ENCODE measurements at regions not wholly inside any gene's neighbourhood (a gene's known extent, or its start where the extent isn't known, plus 50 kb on each side); places are given as distances from the start of the nearest gene placed in this dataset.

- no peaks in the 10 kb centered on the region for H3K9me3 ChIP-seq
- no peak for TF ChIP-seq POLR2AphosphoS5 (IDR thresholded peaks at IDR 0.05)
- TF ChIP-seq POLR2A (IDR thresholded peaks at IDR 0.05) = no peak
- no peak for TF ChIP-seq CTCF (IDR thresholded peaks at IDR 0.05)
- TF ChIP-seq EP300 (IDR thresholded peaks at IDR 0.05) = no peak
- H3K27ac ChIP-seq = no peak overlapping the region
- 48% methylated on average over 4 of the region's 4 CpGs for WGBS
- H3K4me3 ChIP-seq = no peak overlapping the region
- H3K27me3 ChIP-seq = no peaks in the 10 kb centered on the region
- DNase-seq (ENCODE audit: low spot score in 2 of 2) = no peak
- H3K36me3 ChIP-seq = no peaks in the 10 kb centered on the region
- H3K4me1 ChIP-seq = no peaks in the 10 kb centered on the region
These were observed 880.8 kb downstream of the TECRL start for GRCh38 chr4:63528256-63528991.

GRCh38 chr4:63526251-63526650, 883.0 kb downstream of the TECRL start:
- no peaks in the 10 kb centered on the region for H3K36me3 ChIP-seq
- H3K4me3 ChIP-seq = no peak overlapping the region
- H3K9me3 ChIP-seq = peaks cover 4% of the 10 kb centered on the region
- no peaks in the 10 kb centered on the region for H3K4me1 ChIP-seq
- no peak overlapping the region for H3K27ac ChIP-seq
- TF ChIP-seq CTCF (IDR thresholded peaks at IDR 0.05) (no peak), EP300 (IDR thresholded peaks at IDR 0.05) (no peak), POLR2AphosphoS5 (IDR thresholded peaks at IDR 0.05) (no peak), POLR2A (IDR thresholded peaks at IDR 0.05) (no peak)
- H3K27me3 ChIP-seq = no peaks in the 10 kb centered on the region
- DNase-seq (ENCODE audit: low spot score in 2 of 2) = no peak
- WGBS = 83% methylated on average over 1 of the region's 1 CpG

- 68% methylated on average over 1 of the region's 1 CpG for WGBS
- DNase-seq (ENCODE audit: low spot score in 2 of 2) = no peak
- no peak overlapping the region for H3K27ac ChIP-seq
- H3K4me3 ChIP-seq = no peak overlapping the region
- H3K27me3 ChIP-seq = no peaks in the 10 kb centered on the region
- H3K4me1 ChIP-seq = no peaks in the 10 kb centered on the region
- H3K9me3 ChIP-seq = peaks cover 9% of the 10 kb centered on the region
- TF ChIP-seq POLR2AphosphoS5 (IDR thresholded peaks at IDR 0.05) = no peak
- TF ChIP-seq POLR2A (IDR thresholded peaks at IDR 0.05) = no peak
- TF ChIP-seq EP300 (IDR thresholded peaks at IDR 0.05) = no peak
- no peak for TF ChIP-seq CTCF (IDR thresholded peaks at IDR 0.05)
- no peaks in the 10 kb centered on the region for H3K36me3 ChIP-seq
These were observed 884.5 kb downstream of the TECRL start for GRCh38 chr4:63524764-63525163.

- 93% methylated on average over 2 of the region's 2 CpGs for WGBS
- TF ChIP-seq POLR2A (IDR thresholded peaks at IDR 0.05) (no peak), CTCF (IDR thresholded peaks at IDR 0.05) (no peak)
These were observed 903.4 kb downstream of the TECRL start for GRCh38 chr4:63505714-63506460.

GRCh38 chr4:63493265-63493664, 916.0 kb downstream of the TECRL start:
- Histone ChIP-seq H3K4me1 (no peaks in the 10 kb centered on the region), H3K27ac (no peak overlapping the region)

More at GRCh38 chr4:63505714-63506460, 903.4 kb downstream of the TECRL start:
- H3K36me3 ChIP-seq = no peaks in the 10 kb centered on the region
- H3K4me3 ChIP-seq = no peak overlapping the region
- no peaks in the 10 kb centered on the region for H3K9me3 ChIP-seq
- no peak overlapping the region for H3K27ac ChIP-seq
- DNase-seq (ENCODE audit: low spot score in 2 of 2) = no peak
- H3K27me3 ChIP-seq = no peaks in the 10 kb centered on the region
- H3K4me1 ChIP-seq = no peaks in the 10 kb centered on the region

More at GRCh38 chr4:63493265-63493664, 916.0 kb downstream of the TECRL start:
- Histone ChIP-seq H3K36me3 (no peaks in the 10 kb centered on the region), H3K27me3 (no peaks in the 10 kb centered on the region), H3K9me3 (no peaks in the 10 kb centered on the region), H3K4me3 (no peak overlapping the region)
- TF ChIP-seq EP300 (IDR thresholded peaks at IDR 0.05) (no peak), POLR2AphosphoS5 (IDR thresholded peaks at IDR 0.05) (no peak)
- DNase-seq (ENCODE audit: low spot score in 2 of 2) = no peak
